Suprapubic skin (tissue), 4 donors: ENCODE measurements at regions not wholly inside any gene's neighbourhood (a gene's known extent, or its start where the extent isn't known, plus 50 kb on each side); places are given as distances from the start of the nearest gene placed in this dataset.

Experiments
- POLR2A ChIP-seq, 2 donors: fragments of 450-650 bp; IDR thresholded peaks; one replicate each; pipeline ENCODE4 v1.6.1; 2017; ENCODE audit warnings: antibody characterized with exemption in 2 of 2, mild to moderate bottlenecking in 2 of 2, moderate library complexity in 2 of 2
- POLR2AphosphoS5 ChIP-seq, 3 donors: sonication (generic); formaldehyde crosslinking; IDR thresholded peaks; one replicate each; pipeline ENCODE4 v1.6.1; 2017; ENCODE audit warnings: antibody characterized with exemption in 3 of 3
- TF ChIP-seq, protein P1 (sequence below), 2 donors: fragments of 200-600 bp in 1 of 2; fragments of 450-650 bp in 1 of 2; sonication (generic) in 1 of 2; IDR thresholded peaks; one replicate each; pipeline ENCODE4 v1.5.1; 2016 to 2019; ENCODE audit warnings: antibody characterized with exemption in 2 of 2, mild to moderate bottlenecking in 1 of 2, moderate library complexity in 1 of 2

DNA sequence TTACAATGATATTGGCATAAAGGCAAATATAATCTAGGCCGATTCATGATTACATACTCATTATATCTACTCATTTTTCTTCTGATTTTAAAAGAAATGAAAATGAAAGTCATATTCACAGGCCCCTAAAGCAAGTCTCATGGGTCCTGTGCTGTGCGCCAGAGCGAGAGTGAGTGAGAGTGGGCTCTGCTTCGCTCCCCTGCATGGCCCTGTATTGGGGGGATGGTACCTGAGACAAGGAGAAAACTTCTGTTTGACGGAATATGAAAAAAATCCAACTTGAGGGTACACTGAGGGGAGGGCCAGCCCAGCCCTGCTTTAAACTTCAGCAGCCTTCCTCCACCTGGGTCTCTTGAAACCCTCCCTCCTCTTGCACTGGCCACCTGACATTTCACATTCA, 81.4 kb upstream of the RGPD5 start:
- TF ChIP-seq POLR2AphosphoS5 (IDR thresholded peaks at IDR 0.05), result no peak
- TF ChIP-seq, protein P1, sequence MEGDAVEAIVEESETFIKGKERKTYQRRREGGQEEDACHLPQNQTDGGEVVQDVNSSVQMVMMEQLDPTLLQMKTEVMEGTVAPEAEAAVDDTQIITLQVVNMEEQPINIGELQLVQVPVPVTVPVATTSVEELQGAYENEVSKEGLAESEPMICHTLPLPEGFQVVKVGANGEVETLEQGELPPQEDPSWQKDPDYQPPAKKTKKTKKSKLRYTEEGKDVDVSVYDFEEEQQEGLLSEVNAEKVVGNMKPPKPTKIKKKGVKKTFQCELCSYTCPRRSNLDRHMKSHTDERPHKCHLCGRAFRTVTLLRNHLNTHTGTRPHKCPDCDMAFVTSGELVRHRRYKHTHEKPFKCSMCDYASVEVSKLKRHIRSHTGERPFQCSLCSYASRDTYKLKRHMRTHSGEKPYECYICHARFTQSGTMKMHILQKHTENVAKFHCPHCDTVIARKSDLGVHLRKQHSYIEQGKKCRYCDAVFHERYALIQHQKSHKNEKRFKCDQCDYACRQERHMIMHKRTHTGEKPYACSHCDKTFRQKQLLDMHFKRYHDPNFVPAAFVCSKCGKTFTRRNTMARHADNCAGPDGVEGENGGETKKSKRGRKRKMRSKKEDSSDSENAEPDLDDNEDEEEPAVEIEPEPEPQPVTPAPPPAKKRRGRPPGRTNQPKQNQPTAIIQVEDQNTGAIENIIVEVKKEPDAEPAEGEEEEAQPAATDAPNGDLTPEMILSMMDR (IDR thresholded peaks at IDR 0.05), result no peak
- TF ChIP-seq POLR2A (IDR thresholded peaks at IDR 0.05), result no peak
